GM18867 (cell line): ENCODE measurements at regions not wholly inside any gene's neighbourhood (a gene's known extent, or its start where the extent isn't known, plus 50 kb on each side); places are given as distances from the start of the nearest gene placed in this dataset.

Experiments
- ATAC-seq: cut with Tn5 transposase; IDR thresholded peaks from one replicate; pipeline ENCODE4 v1.9.1; 2021; ENCODE audit warnings: mild to moderate bottlenecking, moderate library complexity; ENCODE audit not compliant: unreplicated experiment

DNA sequence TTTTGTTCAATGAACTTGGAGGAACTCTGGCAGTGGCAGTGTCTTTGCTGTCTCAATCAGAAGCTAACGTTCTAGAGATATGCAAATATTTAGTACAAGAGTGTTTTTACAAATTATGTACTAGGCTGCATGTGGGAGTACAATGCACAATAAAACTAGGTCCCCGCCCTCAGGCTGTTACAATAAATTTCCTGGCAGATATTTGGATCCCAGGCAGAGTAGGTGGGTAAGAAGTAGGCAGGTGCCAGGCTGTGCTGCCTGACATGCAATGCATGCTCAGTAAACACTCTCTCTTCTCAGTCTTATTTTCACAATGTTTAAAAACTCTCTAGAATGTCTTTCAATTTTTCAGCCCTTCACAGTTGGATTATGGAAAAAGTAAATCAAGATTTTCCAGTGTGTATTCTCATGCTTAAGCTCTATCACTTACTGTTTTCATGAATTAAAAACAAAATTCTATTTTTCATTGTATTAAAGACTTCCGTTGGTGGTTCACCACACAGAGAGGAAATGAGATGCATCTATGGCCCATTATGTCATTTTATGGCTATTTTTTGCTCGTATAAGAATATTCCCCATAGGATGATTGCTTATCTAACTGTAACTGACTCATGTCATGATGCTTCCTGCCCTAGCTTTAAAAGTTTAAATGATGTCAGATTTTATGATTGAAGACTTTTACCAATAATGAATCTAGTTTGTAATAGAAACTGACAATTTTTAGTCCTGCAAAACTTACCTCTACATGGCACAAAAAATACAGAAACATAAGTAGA, 346.1 kb downstream of the RND3 start:
- no peak for ATAC-seq

DNA sequence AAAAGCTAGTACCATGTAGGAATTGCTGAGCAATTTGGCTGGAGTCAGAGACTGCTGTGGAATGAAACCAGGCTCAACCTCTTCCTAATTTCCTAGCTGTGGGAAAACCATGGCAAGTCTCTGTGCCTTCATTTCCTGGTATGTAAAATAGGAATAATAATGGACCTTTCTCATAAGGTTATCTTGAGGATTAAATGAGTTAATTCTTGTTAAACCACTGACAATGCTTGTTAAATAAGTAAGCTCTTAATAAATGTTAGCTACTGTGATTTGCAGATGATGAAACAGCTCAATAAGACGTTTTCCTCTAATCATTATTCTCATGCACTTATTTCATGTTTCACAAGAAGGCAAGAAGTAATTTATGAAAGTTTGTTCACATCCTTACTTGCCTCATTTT, 346.7 kb downstream of the RND3 start:
- ATAC-seq: no peak

DNA sequence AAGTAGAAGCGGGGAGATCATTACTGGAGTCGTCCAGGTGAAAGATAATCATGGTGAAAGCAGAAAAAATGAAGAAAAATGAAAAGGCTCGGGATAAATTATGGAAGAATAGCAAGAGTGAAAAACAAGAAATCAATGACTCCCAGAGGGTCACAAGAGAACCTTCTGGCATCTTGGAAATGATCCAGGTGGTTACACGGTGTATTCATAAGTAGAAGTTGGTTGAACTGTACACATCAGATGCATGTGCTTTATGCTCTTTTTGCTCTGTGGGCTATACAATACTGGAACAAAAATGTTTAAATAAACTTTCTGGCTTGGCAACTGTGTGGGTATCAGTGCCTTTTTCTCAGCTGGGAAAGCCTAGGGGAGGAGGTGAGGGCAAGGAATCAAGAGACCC, 348.9 kb downstream of the RND3 start:
- ATAC-seq: no peak

DNA sequence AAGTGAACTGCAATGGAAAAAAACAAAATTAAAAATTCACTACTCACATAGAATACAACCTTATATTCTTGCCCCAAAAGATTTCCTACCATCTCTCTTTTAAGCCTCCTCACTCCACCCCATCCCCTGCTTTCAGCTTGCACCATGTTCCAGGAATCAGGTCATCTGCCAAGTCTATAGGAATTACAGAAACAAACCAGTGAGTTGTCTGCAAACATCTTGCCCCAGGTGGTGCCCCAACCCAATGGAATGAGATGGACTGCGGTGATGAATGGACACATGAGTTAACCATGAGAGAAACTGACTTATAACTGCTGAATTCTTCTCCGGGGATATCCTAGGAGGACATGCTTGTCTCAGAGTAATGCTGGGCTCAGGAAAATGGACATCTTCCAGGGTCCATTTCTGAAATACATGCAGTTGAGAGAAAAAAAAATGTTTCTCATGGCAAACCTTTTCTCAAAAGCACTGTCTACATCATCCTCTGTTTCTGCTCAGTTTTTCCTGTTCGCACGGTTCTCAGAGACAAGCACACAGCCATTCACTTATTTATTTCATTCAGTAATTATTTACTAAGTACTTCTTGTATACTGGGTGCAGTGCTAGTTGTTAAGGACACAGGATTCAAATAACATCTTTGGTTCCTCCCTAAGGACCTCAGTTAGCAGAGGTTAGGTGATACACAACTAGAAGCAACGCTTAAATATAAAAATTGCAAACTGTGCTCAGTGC, 350.0 kb downstream of the RND3 start:
- ATAC-seq: no peak

DNA sequence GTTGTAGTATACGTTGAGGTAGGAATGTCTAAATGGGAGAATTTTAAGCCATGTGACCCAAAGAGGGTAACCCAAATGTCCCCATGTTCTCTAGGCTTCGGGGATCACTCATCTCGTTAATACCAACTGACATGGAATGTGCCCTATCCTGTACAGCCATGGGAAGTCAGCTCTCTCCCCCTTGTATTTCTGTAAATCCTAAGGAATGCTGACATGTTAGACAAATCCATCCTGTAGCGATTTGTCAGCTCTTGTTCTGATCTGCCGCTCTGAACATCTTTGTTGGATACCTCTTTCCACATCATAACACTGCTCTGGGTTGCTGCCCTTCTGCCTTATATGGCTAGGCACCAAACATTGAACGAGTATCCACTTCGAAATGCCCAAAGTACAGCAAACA, 350.6 kb downstream of the RND3 start:
- no peak for ATAC-seq

DNA sequence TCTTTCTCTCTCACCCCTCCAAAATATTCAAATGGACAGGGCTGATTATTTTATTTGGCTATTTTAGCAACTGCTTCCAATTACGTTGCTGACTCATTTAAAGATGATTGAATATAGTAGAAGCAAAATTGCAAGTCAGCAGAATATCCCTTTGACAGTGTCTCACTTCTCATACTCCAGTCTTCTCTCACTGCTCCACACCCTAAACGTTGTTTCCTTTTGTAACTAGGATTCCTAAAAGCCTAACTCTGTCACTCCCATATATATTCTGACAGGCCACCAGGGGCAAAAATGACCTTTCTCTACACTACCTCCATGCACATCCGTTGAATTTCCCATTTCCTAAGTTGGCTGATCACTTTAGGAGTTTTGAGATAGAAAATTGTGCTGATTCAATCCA, 351.1 kb downstream of the RND3 start:
- no peak for ATAC-seq

DNA sequence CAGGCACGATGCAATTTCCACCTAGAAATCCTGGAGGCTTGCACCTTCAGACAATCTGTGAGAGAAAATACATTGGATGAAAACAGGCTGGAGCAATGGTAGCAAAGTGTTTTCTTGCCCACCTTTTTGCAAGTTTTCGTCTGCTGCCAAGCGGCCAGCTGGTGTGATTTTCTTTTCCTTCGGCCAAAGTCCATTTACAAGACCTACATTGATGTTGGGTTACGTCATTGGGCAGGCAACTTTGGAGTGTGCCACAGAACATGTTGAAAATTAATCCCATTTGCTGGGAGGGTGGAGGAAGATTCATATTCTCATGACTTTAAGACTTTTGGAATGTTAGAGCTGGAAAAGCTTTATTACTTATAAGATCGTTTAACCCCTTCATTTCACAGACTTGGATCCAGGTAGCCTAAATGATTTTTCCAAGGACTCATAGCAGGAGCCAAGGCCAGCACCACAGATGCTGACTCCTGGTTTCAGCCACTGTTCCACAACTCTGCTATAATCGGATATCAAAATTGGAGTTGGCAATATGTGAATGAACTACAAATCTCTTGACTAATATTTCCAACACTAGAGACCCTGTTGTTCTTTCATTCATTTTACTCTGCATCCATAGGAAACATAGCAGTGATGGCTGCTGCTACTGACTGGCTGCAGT, 352.1 kb downstream of the RND3 start:
- no peak for ATAC-seq

DNA sequence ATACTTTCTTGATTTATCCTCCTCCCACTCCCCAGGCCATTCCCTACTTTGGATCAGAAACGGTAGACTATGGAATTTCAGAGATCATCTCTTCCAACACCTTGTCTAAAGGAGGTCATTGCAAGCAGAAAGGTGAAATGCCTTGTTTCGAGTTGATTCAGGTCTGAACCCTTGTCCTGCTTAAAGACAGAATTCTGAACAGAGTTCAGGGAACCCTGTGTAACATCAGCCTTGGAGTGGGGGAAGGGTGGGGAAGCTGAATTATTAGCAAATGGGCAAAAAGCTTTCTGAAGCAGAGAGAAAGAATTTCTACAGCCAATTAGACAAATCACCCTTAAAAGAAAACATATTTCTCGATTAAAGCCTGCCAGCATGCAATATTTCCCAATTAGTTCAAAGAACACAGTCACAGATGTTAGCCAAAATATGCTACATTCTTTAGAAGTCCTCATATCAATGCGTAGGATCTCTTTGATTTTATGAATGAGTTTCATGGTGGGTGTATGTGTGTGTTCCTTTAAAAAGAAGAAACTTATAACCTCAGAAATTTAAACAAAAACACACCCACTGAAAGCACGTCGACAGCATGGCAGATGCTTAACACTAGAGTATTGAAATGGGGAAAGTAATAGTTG, 353.1 kb downstream of the RND3 start:
- no peak for ATAC-seq

DNA sequence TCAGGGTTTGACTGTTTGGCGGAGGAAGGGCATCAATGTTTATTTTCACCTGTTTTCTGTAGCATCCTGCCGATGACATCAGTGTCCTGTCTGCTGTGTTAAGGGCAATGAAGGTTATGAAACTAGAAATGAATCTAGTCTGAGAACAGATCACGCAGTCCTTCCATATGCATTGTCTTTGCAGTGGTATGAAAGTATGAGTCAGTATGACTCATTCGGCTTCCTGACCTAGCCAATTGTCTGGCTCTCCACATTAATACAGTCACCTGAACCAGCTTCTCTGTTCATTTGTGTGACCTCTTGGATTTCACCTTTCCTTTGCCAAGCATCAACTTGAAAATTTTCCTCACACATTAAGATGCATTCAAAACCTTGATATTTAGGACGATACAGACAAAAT, 353.8 kb downstream of the RND3 start:
- ATAC-seq: peak; percentile 99

DNA sequence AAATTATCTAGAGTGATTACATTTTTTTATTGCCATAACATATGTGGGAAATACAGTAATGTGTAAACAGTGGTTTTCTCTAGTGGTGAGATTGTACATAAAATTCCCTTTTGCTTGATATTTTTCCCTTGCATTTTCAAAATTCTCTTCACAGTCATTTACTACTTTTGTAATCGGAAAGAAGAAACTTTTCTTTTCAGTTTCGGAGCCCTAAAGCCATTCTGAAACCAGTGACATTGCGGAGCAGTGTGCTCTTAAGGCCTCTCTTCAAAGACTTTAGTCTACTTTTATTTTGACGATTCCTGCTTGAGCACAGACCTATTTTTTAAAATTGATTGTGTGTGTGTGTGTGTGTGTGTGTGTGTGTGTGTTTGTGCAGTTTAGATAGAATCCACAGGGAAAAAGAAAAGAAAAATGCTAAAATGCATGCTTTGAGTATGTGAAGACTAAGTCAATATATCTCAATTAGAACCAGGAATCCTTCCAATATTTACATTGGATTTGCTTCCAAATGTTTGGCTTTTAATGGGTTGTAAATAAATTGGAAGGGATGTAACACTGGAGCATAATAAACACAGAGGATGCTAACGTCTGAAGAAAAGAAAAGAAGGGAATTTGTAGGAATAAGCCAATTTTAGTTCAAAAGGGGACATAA, 357.4 kb downstream of the RND3 start:
- peak; percentile 38 for ATAC-seq

DNA sequence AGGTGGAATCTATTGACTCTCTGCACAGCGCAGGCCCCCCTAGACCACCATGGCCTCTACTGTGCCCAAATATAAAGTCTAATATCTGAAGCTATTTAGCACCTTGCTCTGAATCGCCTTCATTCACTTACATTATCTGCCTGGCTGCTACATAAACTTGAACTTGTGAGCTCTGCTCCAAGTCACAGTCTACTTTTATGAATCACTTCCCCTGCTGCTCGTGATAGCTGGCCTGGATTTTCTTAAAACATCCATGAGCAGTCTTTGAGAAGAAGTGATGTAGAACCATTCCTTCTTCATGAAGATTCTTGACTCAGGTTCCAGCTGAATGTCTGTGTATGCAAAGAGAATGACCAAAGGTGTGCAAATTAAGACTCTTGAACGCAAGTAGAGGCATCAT, 359.5 kb downstream of the RND3 start:
- ATAC-seq: no peak

DNA sequence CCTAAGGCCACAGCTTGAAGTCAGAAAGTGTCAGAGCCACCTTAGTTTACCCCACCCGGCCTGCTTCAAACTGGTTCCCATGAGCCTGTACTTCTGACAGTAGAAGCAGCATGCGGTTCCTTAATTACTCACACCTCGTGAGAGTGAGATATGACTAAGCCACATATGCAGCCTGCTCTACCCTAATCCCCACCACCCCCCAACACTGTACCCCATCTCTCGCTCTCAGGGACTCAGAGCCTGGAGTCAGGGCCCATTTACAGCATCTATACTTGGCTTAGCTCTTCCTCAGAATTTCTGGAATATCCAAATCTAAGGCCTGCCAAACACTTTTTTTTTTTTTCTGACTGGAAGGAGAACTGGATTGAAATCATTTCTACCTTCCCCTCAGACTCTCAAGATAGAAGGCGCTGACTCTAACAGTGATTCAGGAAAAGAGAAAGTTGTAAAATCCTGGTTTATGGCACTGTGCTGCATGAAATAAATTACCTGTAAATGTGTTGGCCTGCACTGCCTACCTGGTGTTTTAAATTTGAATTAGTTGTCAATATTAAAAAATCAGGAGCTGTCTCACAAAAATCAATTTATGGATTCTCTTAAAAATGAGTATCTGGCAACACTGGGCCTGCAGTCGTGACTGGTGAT, 360.0 kb downstream of the RND3 start:
- ATAC-seq: peak; percentile 63

DNA sequence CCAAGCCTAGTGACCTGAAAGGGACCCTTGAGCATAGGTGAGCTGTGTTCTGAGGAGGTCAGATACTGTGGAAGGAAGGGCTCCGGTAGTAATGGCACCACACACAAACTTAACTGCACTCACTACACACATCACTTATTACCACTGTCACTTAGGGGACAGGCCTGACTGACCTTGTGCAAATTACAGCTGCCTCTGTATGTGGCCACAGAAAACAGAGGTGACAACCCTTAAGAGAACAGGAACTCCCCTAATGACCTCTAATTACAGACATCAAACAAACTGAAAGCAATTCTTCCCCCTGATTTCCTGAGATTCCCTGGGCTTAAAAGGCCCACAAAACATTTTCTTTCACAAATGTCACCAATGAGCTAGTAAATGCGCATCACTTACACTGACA, 360.6 kb downstream of the RND3 start:
- peak; percentile 71 for ATAC-seq

DNA sequence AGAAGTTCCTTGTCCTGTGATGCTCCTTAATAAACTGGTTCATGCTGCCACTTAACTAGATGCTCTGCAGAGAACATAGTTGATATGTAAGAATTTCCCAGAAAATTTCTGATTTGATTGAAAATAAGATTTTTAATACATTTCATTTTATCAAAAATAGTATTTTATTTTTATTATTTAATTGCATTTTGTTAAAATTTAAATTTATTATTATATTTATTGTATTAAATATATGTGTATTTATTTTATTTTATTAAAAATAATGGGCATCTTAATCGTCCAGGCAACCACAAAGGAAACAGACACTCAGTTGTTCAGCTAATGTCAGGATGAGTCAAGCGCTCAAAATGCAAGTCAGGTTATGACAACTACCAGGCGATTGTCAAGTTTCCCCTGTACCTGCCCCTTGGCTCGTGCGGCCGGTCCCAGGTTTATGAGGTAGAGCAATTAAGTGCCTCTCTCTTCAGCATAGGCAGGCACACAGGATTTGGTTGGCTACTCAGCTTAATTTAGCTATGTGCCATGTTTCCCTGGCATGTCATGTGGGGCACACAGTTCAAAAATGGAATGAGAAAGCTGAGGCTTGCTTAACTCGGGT, 361.2 kb downstream of the RND3 start:
- no peak for ATAC-seq

DNA sequence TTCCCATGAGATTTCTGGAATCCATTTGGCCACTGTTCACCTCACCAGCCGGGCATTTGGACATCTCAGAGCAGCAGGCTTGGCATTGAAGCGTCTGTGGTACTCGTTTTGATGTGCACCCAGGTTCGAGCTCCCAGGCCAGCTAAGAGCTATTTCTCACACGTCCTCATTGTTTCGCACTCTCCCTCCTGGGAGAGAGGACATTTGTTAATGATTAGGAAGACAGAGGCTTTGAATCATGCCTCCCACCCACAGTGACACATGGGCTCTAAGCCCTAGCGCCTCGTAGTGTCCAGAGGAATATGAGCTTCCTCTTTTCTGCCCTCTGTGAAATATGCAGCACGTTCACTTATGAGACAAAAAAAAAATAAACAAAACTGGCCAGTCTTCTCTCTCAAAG, 361.8 kb downstream of the RND3 start:
- no peak for ATAC-seq

DNA sequence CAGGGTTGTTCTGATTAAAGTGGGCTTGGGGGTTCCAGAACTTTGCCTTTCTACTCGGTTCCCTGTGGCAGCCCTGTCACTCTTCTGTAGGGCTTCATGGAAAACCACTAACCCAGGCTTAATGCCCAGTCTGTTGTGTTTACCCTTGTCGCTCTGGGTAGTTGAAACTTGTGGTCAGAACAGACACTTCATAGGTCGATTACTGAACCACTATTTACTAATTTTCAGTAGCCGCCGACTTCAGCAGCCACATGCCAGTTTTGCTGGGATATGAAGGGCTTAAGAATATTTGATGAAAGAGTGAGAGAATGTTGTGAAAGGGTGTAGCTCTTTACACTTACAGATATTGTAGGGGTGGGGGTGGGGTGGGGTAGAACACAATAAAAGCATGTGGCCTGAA, 362.3 kb downstream of the RND3 start:
- ATAC-seq: no peak

DNA sequence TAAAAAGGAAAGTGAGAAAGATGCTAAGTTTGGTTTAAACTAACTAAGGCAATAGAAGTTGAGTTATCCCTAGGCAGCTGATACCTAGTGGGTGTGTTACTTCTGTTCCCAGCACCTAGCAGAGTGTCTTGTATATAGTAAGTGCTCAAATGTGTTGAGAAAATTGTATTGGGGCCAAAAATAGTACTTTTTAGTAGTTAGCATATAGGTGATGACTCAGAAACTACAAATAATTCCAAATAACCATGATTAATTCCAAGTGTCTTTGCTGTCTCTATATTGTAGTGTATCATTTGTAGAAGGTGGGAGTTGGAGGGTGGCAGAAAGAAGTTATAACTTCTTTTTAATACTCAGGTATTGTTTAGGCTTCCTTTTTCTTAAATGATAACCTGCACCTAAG, 362.7 kb downstream of the RND3 start:
- no peak for ATAC-seq

DNA sequence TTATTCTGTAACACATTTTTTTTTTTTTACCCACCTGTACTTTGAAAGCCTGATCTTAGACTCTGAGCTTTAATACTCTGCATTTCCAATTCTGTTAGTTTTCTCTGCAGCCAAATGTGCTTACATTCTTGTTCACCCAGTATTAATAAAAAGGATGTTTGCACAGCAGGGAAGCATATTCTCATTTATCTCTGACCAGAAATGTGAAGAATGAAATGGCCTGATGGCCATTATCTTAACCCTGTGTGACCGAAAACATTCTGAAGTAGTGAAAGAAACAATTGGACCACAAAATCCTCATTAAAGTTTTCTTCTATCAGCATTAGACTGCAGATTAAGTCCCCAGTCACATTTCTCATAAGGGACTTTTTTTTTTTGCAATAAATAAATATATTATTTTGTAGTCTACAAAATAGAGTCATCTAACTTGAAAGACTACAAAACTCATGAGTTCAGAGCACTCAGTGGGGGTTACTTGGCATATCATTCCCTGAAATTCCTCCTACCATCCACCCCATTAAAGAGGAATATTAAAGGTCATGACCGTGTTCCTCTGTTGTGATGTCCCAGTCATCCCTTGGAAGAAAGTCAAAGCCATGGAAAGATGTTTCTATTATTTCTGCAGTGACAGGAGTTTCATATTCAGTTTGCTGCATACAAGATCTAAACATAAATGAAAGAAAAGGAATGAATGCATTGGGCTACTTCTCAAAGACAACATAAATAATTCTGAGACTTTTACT, 364.4 kb downstream of the RND3 start:
- ATAC-seq: no peak

DNA sequence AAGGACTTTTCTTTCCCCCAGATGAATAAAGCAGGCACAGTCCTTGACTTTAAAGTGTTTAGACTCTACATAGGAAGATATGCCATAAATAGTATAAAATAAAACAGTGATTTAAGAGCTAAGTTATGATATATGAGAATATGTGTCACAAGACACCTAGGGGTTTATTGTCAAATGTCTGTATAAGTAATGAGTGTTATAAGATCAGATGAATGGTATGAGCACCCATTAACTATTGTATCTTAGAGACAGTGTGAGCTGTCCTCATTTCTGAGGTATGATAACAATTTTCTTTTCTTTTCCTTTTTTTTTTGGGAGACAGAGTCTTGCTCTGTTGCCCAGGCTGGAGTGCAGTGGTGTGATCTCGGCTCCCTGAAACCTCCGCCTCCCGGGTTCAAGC, 365.3 kb downstream of the RND3 start:
- no peak for ATAC-seq
